Neural cell (in vitro differentiated cells): ENCODE measurements at regions not wholly inside any gene's neighbourhood (a gene's known extent, or its start where the extent isn't known, plus 50 kb on each side); places are given as distances from the start of the nearest gene placed in this dataset.

Experiments used
- CTCF ChIP-seq: fragments of 450-650 bp; IDR thresholded peaks from 2 replicates; pipeline ENCODE4 v1.5.1; 2014; ENCODE audit warnings: antibody characterized with exemption, mild to moderate bottlenecking, moderate library complexity; ENCODE audit not compliant: poor library complexity, severe bottlenecking
- RAD21 ChIP-seq: fragments of 450-650 bp; conservative IDR thresholded peaks from 2 replicates; pipeline ENCODE4 v1.6.1; 2014; ENCODE audit warnings: antibody characterized with exemption, mild to moderate bottlenecking, moderate library complexity
- REST ChIP-seq: IDR thresholded peaks from 2 replicates; pipeline ENCODE4 v1.6.1; 2012; ENCODE audit warnings: borderline replicate concordance

- TF ChIP-seq CTCF: no peak
- TF ChIP-seq RAD21: no peak
- no peak for TF ChIP-seq REST
Measured at GRCh38 chr13:31452525-31452924, 252.8 kb downstream of the B3GLCT start.
